GM12878 (cell line): ENCODE measurements at regions not wholly inside any gene's neighbourhood (a gene's known extent, or its start where the extent isn't known, plus 50 kb on each side); places are given as distances from the start of the nearest gene placed in this dataset.

Experiments used
- ATAC-seq: fragments of 200-7000 bp; cut with Tn5 transposase; 3 replicates; pipeline ENCODE4 v1.9.1; 2020; ENCODE audit warnings: mild to moderate bottlenecking, moderate library complexity
- BruUV-seq: library from RNA; stranded (reverse); fragments of 400-500 nt; replicated peaks from 2 replicates; lab custom pipeline; 2021; lab: Mats Ljungman, UMichigan
- CTCF ChIA-PET: fragments of 300-600 bp; sonication (Branson Sonifier 250); formaldehyde crosslinking; extraction: SDS; loops from one replicate; lab custom pipeline; 2021; ENCODE audit warnings: inconsistent platforms; lab: Yijun Ruan, JAX
- POLR2A ChIA-PET: fragments of 350-600 bp; formaldehyde crosslinking; extraction: SDS; loops from one replicate; lab custom pipeline; 2021; ENCODE audit warnings: inconsistent platforms; lab: Charles Lee
- RAD21 ChIA-PET: fragments of 300-600 bp; sonication (Branson Sonifier 250); formaldehyde crosslinking; loops from one replicate; lab custom pipeline; 2023; ENCODE audit warnings: antibody characterized with exemption; ENCODE audit not compliant: unreplicated experiment; lab: Charles Lee
- SMC1A ChIA-PET: fragments of 300-600 bp; sonication (Branson Sonifier 250); formaldehyde crosslinking; loops from one replicate; lab custom pipeline; 2023; ENCODE audit not compliant: unreplicated experiment, uncharacterized antibody; lab: Charles Lee
- DNase-seq: peaks from one replicate; pipeline ENCODE4 v3.0.0-alpha.2; 2011; ENCODE audit warnings: low read depth, low spot score
- FAIRE-seq: peaks from 3 replicates; lab custom pipeline; 2011; peaks lifted over from hg19 to GRCh38; lab: Jason Lieb, UNC
- H2AFZ ChIP-seq: 2 replicates; pipeline ENCODE4 v1.6.0; 2011; ENCODE audit warnings: low read depth, low read length, control low read depth; ENCODE audit not compliant: control insufficient read depth
- H3K27ac ChIP-seq: 2 replicates; pipeline ENCODE4 v1.5.1; 2011; ENCODE audit warnings: control low read depth; ENCODE audit not compliant: control insufficient read depth, insufficient read depth
- H3K27me3 ChIP-seq, 2 experiments: replicated peaks in 1 of 2; 2 replicates each; pipeline versions ENCODE4 v1.6.0 to v1.6.1; 2011; ENCODE audit warnings: low read length in 1 of 2; ENCODE audit not compliant: control insufficient read depth in 2 of 2, insufficient read depth in 2 of 2
- H3K36me3 ChIP-seq, 2 experiments: 2 replicates each; pipeline ENCODE4 v1.5.1; 2011; ENCODE audit warnings: low read length in 1 of 2; ENCODE audit not compliant: control insufficient read depth in 2 of 2, insufficient read depth in 2 of 2
- H3K4me1 ChIP-seq: 2 replicates; pipeline ENCODE4 v1.6.1; 2011; ENCODE audit warnings: mild to moderate bottlenecking, low read length, moderate library complexity, mixed read lengths; ENCODE audit not compliant: control insufficient read depth, insufficient read depth
- H3K4me2 ChIP-seq: 2 replicates; pipeline ENCODE4 v1.6.0; 2011; ENCODE audit warnings: control low read depth; ENCODE audit not compliant: control insufficient read depth, insufficient read depth
- H3K4me3 ChIP-seq: fragments of 200-600 bp; sonication (generic); 2 replicates; pipeline ENCODE4 v1.5.1; 2016
- H3K79me2 ChIP-seq: 2 replicates; pipeline ENCODE4 v1.6.0; 2011; ENCODE audit warnings: low read length; ENCODE audit not compliant: control insufficient read depth, insufficient read depth
- H3K9ac ChIP-seq: 2 replicates; pipeline ENCODE4 v1.8.0; 2011; ENCODE audit warnings: low read length, control low read depth, mixed read lengths; ENCODE audit not compliant: control insufficient read depth, insufficient read depth
- H3K9me3 ChIP-seq: replicated peaks from 3 replicates; pipeline ENCODE4 v1.5.1; 2011; ENCODE audit warnings: mild to moderate bottlenecking, low read length; ENCODE audit not compliant: control insufficient read depth, insufficient read depth
- H4K20me1 ChIP-seq: 2 replicates; pipeline ENCODE4 v1.6.0; 2011; ENCODE audit not compliant: control insufficient read depth, insufficient read depth
- BCL11A ChIP-seq: IDR thresholded peaks from 2 replicates; pipeline ENCODE4 v1.6.1; 2011; ENCODE audit warnings: low read depth, low read length
- CREM ChIP-seq: IDR thresholded peaks from 2 replicates; pipeline ENCODE4 v1.6.1; 2014; ENCODE audit warnings: antibody characterized with exemption, low read depth
- JUNB ChIP-seq: IDR thresholded peaks from 2 replicates; pipeline ENCODE4 v1.6.1; 2016; ENCODE audit warnings: antibody characterized with exemption, mild to moderate bottlenecking
- KDM1A ChIP-seq: fragments of 200-600 bp; sonication (generic); IDR thresholded peaks from 2 replicates; pipeline ENCODE4 v1.6.1; 2016; ENCODE audit warnings: borderline replicate concordance
- KLF5 ChIP-seq: fragments of 450-650 bp; IDR thresholded peaks from 2 replicates; pipeline ENCODE4 v1.6.1; 2014; ENCODE audit warnings: mild to moderate bottlenecking; ENCODE audit not compliant: partially characterized antibody
- SIN3A ChIP-seq: IDR thresholded peaks from 2 replicates; pipeline ENCODE4 v1.6.1; 2012; ENCODE audit warnings: low read depth, low read length, improper control_type of control experiment
- SMAD1 ChIP-seq: fragments of 450-650 bp; IDR thresholded peaks from 2 replicates; pipeline ENCODE4 v1.6.1; 2018; ENCODE audit warnings: mild to moderate bottlenecking, low read depth; ENCODE audit not compliant: partially characterized antibody
- TARDBP ChIP-seq: IDR thresholded peaks from 2 replicates; pipeline ENCODE4 v1.6.1; 2016; ENCODE audit warnings: borderline replicate concordance
- YBX1 ChIP-seq: fragments of 450-650 bp; IDR thresholded peaks from 2 replicates; pipeline ENCODE4 v1.6.1; 2016; ENCODE audit warnings: antibody characterized with exemption
- ZNF274 ChIP-seq: IDR thresholded peaks from one replicate; pipeline ENCODE4 v1.8.0; 2011; ENCODE audit not compliant: insufficient read length, insufficient read depth
- ZSCAN29 ChIP-seq: fragments of 450-650 bp; IDR thresholded peaks from 2 replicates; pipeline ENCODE4 v1.6.1; 2017; ENCODE audit warnings: mild to moderate bottlenecking, moderate library complexity
- ZZZ3 ChIP-seq: IDR thresholded peaks from 2 replicates; pipeline ENCODE4 v1.6.1; 2011; ENCODE audit warnings: low read depth; ENCODE audit not compliant: control insufficient read depth, insufficient read length
- WGBS: methylation state at CpG from one replicate; pipeline ENCODE4 v1.1.6; 2016; ENCODE audit warnings: low lambda C conversion rate; ENCODE audit not compliant: insufficient replicate concordance, insufficient coverage; ENCODE audit errors: missing lambda C conversion rate; 5-methylcytosine and 5-hydroxymethylcytosine counted together
- in situ Hi-C: fragments of 300-500 bp; cut with MboI; formaldehyde crosslinking; loops from 9 replicates; pipeline ENCODE4 v1.14.3; 2018; ENCODE audit warnings: mixed read lengths
- intact Hi-C: fragments of 100-400 bp; cut with micrococcal nuclease; formaldehyde crosslinking; loops from one replicate; pipeline ENCODE4 v1.14.2; 2022; ENCODE audit not compliant: unreplicated experiment
- TF ChIP-seq, protein P1 (sequence below): fragments of 450-650 bp; IDR thresholded peaks from 2 replicates; pipeline ENCODE4 v1.6.1; 2017; ENCODE audit warnings: low read depth, mild to moderate bottlenecking, moderate library complexity
- TF ChIP-seq, protein P2 (sequence below): fragments of 450-650 bp; IDR thresholded peaks from 2 replicates; pipeline ENCODE4 v1.6.1; 2014; ENCODE audit warnings: mild to moderate bottlenecking
- TF ChIP-seq, protein P3 (sequence below): fragments of 450-650 bp; IDR thresholded peaks from 2 replicates; pipeline ENCODE4 v1.6.1; 2017; ENCODE audit warnings: mild to moderate bottlenecking
- TF ChIP-seq, protein P4 (sequence below): fragments of 450-650 bp; formaldehyde crosslinking; IDR thresholded peaks from 2 replicates; pipeline ENCODE4 v1.4.0; 2020; ENCODE audit warnings: mild to moderate bottlenecking, moderate library complexity

DNA sequence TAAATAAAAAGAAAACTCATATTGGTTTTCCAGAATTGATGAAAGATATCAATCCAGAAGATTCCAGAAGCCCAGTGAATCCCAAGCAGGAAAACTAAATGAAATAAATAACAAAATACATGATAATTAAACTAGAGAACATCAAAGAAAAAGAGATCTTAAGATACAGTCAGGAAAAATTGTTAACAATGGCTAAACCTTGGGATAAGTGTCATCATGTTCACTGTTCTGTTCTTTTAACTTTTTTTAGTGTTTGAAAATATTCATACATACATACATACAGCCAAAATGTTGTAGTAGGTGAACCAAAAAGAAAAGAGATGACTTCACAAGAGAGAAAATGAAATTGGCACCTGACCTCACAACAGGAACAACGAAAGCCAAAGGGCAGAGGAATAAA is 72.2 kb upstream of the MYCN start:
- WGBS = 0% methylated on average over 1 of the region's 1 CpG
- DNase-seq (no peak), ATAC-seq (no peak), FAIRE-seq (no peak)
- TF ChIP-seq SMAD1 (no peak), KDM1A (no peak), SIN3A (no peak), JUNB (no peak), ZZZ3 (no peak), CREM (no peak), ZSCAN29 (no peak), BCL11A (no peak), TARDBP (no peak), ZNF274 (no peak), KLF5 (no peak), YBX1 (no peak)
- TF ChIP-seq, protein P1, sequence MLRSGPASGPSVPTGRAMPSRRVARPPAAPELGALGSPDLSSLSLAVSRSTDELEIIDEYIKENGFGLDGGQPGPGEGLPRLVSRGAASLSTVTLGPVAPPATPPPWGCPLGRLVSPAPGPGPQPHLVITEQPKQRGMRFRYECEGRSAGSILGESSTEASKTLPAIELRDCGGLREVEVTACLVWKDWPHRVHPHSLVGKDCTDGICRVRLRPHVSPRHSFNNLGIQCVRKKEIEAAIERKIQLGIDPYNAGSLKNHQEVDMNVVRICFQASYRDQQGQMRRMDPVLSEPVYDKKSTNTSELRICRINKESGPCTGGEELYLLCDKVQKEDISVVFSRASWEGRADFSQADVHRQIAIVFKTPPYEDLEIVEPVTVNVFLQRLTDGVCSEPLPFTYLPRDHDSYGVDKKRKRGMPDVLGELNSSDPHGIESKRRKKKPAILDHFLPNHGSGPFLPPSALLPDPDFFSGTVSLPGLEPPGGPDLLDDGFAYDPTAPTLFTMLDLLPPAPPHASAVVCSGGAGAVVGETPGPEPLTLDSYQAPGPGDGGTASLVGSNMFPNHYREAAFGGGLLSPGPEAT = no peak
- TF ChIP-seq, protein P2, sequence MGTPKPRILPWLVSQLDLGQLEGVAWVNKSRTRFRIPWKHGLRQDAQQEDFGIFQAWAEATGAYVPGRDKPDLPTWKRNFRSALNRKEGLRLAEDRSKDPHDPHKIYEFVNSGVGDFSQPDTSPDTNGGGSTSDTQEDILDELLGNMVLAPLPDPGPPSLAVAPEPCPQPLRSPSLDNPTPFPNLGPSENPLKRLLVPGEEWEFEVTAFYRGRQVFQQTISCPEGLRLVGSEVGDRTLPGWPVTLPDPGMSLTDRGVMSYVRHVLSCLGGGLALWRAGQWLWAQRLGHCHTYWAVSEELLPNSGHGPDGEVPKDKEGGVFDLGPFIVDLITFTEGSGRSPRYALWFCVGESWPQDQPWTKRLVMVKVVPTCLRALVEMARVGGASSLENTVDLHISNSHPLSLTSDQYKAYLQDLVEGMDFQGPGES = no peak
- TF ChIP-seq, protein P3, sequence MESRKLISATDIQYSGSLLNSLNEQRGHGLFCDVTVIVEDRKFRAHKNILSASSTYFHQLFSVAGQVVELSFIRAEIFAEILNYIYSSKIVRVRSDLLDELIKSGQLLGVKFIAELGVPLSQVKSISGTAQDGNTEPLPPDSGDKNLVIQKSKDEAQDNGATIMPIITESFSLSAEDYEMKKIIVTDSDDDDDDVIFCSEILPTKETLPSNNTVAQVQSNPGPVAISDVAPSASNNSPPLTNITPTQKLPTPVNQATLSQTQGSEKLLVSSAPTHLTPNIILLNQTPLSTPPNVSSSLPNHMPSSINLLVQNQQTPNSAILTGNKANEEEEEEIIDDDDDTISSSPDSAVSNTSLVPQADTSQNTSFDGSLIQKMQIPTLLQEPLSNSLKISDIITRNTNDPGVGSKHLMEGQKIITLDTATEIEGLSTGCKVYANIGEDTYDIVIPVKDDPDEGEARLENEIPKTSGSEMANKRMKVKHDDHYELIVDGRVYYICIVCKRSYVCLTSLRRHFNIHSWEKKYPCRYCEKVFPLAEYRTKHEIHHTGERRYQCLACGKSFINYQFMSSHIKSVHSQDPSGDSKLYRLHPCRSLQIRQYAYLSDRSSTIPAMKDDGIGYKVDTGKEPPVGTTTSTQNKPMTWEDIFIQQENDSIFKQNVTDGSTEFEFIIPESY = no peak
- TF ChIP-seq, protein P4, sequence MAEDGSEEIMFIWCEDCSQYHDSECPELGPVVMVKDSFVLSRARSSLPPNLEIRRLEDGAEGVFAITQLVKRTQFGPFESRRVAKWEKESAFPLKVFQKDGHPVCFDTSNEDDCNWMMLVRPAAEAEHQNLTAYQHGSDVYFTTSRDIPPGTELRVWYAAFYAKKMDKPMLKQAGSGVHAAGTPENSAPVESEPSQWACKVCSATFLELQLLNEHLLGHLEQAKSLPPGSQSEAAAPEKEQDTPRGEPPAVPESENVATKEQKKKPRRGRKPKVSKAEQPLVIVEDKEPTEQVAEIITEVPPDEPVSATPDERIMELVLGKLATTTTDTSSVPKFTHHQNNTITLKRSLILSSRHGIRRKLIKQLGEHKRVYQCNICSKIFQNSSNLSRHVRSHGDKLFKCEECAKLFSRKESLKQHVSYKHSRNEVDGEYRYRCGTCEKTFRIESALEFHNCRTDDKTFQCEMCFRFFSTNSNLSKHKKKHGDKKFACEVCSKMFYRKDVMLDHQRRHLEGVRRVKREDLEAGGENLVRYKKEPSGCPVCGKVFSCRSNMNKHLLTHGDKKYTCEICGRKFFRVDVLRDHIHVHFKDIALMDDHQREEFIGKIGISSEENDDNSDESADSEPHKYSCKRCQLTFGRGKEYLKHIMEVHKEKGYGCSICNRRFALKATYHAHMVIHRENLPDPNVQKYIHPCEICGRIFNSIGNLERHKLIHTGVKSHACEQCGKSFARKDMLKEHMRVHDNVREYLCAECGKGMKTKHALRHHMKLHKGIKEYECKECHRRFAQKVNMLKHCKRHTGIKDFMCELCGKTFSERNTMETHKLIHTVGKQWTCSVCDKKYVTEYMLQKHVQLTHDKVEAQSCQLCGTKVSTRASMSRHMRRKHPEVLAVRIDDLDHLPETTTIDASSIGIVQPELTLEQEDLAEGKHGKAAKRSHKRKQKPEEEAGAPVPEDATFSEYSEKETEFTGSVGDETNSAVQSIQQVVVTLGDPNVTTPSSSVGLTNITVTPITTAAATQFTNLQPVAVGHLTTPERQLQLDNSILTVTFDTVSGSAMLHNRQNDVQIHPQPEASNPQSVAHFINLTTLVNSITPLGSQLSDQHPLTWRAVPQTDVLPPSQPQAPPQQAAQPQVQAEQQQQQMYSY = no peak
- Histone ChIP-seq H3K27me3 (no peaks in the 10 kb centered on the region), H3K4me2 (no peak overlapping the region), H3K4me3 (no peak overlapping the region), H3K27ac (no peak overlapping the region), H2AFZ (no peak overlapping the region), H3K9ac (no peak overlapping the region), H3K36me3 (no peaks in the 10 kb centered on the region), H3K9me3 (no peaks in the 10 kb centered on the region), H3K4me1 (no peaks in the 10 kb centered on the region), H3K79me2 (no peaks in the 10 kb centered on the region), H4K20me1 (no peaks in the 10 kb centered on the region)
- ChIA-PET CTCF (interaction anchor here (0.7 kb wide), 1 partner anchor 85 kb away, joined by 3 read pairs; no protein-coding TSS in a partner anchor), RAD21 (no interaction called here), POLR2A (no interaction called here), SMC1A (no interaction called here)
- intact Hi-C loops = no loop called here
- in situ Hi-C loops = no loop called here
- BruUV-seq = no TSS peak
